GM19238 (cell line): ENCODE measurements at regions not wholly inside any gene's neighbourhood (a gene's known extent, or its start where the extent isn't known, plus 50 kb on each side); places are given as distances from the start of the nearest gene placed in this dataset.

Source experiments
- DNase-seq: peaks from one replicate; pipeline ENCODE4 v3.0.0; 2011; ENCODE audit warnings: low spot score; ENCODE audit not compliant: insufficient read length

DNA sequence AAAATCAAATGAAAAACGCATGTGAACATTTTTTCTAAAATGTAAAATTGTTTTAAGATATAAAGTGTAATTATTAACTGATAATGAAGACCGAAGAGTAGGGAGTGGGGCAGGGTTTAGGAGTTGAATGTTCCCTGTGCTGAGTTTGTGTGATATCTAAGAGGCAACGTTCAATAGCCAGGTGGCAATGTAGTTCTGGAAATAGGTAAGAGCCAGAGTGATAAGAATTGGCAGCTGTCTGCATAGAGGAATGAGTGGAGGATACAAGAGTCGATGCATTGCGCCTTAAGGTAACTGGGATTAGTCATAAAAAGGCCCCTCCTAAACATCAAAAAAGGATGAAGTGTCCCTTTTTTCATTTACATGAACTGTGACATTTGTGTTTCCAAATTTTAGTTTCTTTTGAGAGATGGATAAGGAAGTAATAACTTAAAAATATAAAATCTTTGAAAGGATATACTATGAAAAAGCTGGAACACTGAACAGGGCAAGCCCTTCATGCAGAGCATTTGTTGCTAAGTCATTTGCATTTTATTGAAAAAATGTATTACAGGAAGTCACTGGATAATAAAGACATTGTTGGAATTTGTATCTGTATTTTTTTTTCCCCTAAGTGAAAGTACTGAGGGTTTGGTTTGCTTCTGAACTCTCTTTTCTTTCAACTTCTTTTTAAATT lies 659.3 kb downstream of the ACTL7B start:
- no peak for DNase-seq

DNA sequence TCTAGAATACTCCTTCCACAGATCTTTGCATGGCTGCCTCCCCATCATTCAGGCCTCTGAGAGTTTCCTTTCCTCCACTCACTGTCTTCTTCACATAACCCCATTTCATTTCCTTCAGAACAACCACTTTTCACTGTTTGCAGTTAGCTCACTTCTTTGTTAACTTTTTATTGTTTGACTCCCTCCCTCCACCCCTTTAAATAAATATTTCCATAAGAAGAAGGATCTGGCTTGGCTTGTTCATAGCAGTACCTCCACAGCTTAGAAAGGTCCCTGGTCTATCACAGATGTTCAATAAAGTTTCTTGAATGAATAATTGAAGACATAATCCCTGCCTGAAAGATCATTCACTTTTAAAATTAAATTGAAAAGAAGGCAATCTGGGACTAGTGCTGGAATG lies 661.6 kb downstream of the ACTL7B start:
- no peak for DNase-seq

GRCh38 chr9:108193026-108193710 lies 662.6 kb downstream of the ACTL7B start:
- DNase-seq, result no peak

DNA sequence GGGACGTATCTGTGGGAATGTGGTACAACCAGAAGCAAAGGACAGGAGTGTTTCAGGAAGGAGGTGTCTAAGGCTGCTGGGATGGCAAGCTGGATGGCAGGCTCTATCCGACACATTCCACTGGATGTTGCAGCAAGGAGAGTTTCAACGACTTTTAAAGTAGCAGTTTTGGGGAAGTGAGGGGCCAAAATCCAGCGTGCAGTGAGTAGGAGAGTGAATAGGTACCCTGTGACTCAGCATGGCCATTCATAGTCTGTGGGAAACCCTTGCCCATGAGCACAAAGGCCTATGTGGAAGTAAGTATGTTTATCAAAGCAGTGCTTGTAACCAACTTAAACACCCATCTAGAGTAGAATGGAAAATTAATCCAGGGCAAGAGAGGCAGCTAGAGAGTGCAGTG lies 664.7 kb downstream of the ACTL7B start:
- DNase-seq, result no peak

GRCh38 chr9:108188976-108189375 lies 666.8 kb downstream of the ACTL7B start:
- no peak for DNase-seq

- no peak for DNase-seq
Measured at GRCh38 chr9:108188482-108188881, 667.3 kb downstream of the ACTL7B start.

- no peak for DNase-seq
Measured at GRCh38 chr9:108186642-108187395, 669.0 kb downstream of the ACTL7B start.

- DNase-seq, result no peak
Measured at GRCh38 chr9:108185613-108186012, 670.2 kb downstream of the ACTL7B start.

GRCh38 chr9:108184941-108185340 lies 670.8 kb downstream of the ACTL7B start:
- no peak for DNase-seq

DNA sequence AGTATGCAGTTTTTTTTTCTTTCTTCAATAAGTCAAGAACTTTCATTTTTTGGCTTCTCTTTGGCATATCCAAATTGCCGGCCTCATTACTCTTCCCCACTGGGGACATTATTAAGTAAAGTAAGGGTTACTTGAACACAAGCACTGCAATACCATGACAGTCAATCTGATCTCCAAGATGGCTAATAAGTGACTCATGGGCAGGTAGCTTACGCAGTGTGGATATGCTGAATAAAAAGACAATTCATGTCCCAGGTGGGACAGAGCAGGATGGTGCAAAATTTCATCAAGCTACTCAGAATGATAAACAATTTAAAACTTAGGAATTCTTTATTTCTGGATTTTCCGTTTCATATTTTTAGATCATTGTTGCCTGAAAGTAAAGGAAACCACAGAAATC lies 671.8 kb downstream of the ACTL7B start:
- no peak for DNase-seq

DNA sequence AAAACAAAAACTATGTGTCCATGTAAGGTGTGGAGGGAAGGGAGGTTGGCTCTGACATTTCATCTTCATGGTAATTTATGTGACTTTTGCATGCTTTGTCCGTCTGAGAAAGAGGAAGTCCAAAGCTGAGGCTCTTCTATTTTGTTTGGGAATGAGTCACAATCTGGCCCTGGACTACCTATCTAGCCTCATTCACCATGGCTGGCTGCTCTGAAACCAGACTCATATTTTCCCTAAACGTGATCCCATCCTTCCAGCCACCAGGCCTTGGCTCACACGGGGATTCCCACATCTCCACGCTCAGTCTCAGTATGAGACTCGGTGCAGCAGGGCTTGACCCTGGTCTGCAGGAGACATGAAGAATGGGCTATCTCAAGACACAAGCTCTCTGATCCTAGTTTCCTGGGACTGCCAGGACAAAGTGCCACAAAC lies 672.8 kb downstream of the ACTL7B start:
- peak; percentile 3 for DNase-seq

DNA sequence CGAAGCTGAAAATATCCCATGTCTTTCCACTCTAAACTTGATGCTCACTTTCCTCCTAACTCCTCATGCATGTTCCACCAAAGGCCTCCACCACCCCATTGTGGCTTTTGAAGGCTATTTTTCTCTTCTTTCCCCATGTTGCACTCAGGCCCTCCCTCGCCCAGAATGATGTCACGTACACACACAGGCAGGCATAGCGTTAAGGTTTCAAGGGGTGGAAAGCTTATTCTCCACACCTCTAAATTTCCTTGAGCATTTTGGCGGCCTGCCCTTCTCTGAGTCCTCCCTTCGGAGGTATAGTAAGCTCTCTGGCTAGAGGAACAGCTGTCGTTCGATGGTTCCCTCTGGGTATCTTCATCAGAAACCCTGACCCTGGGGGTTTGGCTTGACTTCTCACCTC lies 673.5 kb downstream of the ACTL7B start:
- DNase-seq, result no peak

DNA sequence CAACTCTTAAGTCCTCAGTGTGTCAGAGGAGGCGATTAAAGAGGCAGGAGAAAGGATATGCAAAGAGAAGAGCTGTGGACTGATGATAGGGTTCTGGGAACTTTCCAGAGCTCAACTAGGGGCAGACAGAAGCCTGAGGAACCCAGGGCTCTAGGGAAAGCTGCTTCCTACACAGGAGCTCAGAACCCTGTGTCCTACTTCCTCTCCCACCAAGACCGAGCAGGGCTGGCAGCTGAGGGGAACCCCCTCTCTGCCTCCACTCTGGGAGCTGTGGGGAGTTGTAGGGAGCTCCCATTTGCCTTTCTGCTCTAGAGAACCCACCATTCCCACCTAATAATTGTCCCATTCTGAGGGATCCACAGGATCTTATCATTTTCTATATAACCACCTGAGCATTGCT lies 674.3 kb downstream of the ACTL7B start:
- no peak for DNase-seq

GRCh38 chr9:108180541-108180940 lies 675.2 kb downstream of the ACTL7B start:
- DNase-seq, result no peak

DNA sequence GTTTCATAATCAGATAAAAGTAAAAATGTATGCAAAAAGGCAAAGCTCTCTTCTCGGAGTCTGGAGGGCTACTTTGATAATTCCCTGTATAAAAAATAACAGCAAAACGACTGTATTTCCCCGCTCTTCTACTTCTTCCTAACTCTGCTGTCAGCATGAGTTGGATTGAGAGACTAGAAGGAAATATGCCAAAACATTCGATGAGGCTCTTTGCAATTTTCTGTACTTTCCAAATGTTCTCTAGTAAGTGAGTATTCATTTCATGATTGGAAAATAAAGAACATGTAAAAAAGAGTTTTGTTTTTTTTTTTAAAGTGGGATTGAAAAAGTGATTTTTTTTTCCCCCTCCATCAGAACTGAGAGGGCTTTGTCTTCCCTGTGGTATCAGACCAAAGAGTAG lies 677.5 kb downstream of the ACTL7B start:
- no peak for DNase-seq

GRCh38 chr9:108168236-108168850 lies 678.8 kb upstream of the KLF4 start:
- DNase-seq, result no peak

DNA sequence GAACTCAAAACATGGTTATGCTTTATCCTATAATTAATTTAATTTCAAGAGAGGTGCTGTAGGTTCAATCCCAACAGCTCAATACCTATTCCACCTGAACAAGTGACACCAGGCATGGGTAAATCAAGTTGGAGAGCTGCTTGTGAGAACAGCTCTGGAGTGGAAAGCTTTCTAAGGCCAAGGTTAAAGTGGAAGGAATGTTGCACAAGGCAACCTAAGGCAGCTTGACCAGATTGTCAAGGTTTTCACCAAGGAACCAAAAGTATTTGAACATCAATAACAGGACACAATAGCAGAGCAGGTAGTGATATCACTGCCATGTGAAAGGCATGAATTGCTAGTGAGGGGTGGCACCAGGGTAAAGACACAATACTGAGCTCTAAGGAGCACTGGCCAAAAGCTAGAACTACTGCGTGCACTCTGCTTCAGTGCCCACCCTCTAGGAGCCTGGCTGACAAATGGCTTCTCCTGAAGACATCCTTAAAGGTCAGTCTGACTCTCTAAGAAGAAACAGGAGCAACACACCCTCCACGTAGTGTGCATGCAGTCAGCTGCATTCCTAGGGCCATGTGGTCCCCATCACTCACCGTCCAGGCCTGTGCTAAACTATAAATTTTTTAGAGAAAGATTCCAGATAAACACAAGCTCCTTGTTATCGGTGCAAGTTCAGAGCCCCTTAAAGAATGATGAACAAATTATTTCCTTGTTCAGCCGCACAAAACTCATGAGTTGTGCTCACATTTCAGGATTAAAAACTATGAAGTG lies 677.7 kb upstream of the KLF4 start:
- no peak for DNase-seq

- no peak for DNase-seq
Measured at GRCh38 chr9:108166519-108166918, 677.0 kb upstream of the KLF4 start.

DNA sequence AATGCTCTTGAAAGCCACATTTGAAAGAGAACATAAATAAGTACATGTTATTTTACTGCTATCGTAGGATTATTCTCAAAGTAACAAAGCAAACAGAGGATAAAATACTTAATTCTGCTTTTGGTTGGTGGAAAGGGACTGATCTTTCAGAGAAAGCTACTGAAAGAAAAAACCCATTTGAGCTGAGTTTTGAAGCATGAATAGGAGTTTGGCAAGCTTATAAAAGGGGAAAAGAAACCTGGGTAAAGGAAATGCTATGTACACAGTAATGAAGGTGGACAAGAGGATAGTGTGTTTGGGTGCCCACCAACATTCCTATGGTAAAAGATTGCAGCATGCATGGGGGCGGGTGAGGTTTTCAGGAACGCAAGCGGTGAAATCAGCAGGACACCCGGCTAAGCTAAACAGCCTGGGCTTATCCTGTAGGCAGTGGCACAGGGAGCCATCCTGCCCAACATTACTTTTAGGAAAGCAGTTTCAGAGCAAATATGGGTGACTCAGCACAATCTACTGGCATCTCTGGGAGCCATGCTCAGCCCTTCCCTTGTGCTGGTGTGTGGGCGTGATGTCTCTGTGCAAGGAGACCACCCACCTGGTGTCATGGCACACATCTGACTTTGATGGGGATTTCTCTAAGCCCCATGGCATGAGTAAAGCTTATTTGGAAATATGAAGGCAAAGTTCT lies 673.9 kb upstream of the KLF4 start:
- no peak for DNase-seq

GRCh38 chr9:108162664-108163063 lies 673.1 kb upstream of the KLF4 start:
- DNase-seq, result no peak

DNA sequence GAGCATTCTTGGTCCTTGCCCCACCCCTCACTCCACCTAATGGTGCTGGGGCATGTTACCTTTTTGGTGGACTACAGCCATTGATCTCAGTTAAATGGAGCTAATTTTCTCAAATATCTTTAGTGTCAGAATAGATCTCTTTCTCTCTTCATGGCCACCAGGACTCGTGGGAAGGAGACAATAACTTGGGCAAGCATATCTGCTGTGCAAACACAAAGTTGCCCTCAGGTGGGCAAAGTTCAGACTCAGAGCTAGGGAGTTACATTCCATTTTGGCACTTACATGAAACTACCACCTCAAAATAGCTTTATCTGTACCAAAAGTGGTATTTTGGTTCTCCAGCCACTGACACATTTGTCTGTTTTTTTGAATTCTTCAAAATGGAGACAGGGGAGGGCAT lies 671.9 kb upstream of the KLF4 start:
- no peak for DNase-seq
